COLO668 (cell line): ENCODE measurements at regions not wholly inside any gene's neighbourhood (a gene's known extent, or its start where the extent isn't known, plus 50 kb on each side); places are given as distances from the start of the nearest gene placed in this dataset.
A peak's percentile ranks its signal among the peaks of the same experiment; 100 is the strongest.

Experiments used
- DNase-seq: peaks from one replicate; lab custom pipeline; 2025; ENCODE audit not compliant: unreplicated experiment; lab: John Stamatoyannopoulos, UW

- peak; percentile 21 for DNase-seq
Measured at GRCh38 chr14:95413289-95414215, 93.8 kb upstream of the CLMN start.

- no peak for DNase-seq
Measured at GRCh38 chr14:95410838-95411237, 91.1 kb upstream of the CLMN start.

GRCh38 chr14:95409477-95410272 lies 90.0 kb upstream of the CLMN start:
- DNase-seq, result no peak

- DNase-seq, result no peak
Measured at GRCh38 chr14:95408731-95409476, 89.2 kb upstream of the CLMN start.

- no peak for DNase-seq
Measured at GRCh38 chr14:95407354-95407753, 87.6 kb upstream of the CLMN start.

- no peak for DNase-seq
Measured at GRCh38 chr14:95406756-95407277, 87.1 kb upstream of the CLMN start.

GRCh38 chr14:95404583-95404982 lies 84.9 kb upstream of the CLMN start:
- DNase-seq, result no peak

GRCh38 chr14:95402578-95402977 lies 82.9 kb upstream of the CLMN start:
- no peak for DNase-seq

- no peak for DNase-seq
Measured at GRCh38 chr14:95402176-95402575, 82.5 kb upstream of the CLMN start.

GRCh38 chr14:95398630-95399547 lies 79.2 kb upstream of the CLMN start:
- DNase-seq, result no peak

- DNase-seq, result no peak
Measured at GRCh38 chr14:95397325-95397724, 77.6 kb upstream of the CLMN start.

GRCh38 chr14:95396221-95396620 lies 76.5 kb upstream of the CLMN start:
- DNase-seq, result no peak

- no peak for DNase-seq
Measured at GRCh38 chr14:95395098-95395737, 75.5 kb upstream of the CLMN start.

- DNase-seq, result no peak
Measured at GRCh38 chr14:95394297-95395097, 74.8 kb upstream of the CLMN start.

GRCh38 chr14:95392841-95393240 lies 73.1 kb upstream of the CLMN start:
- DNase-seq, result no peak

GRCh38 chr14:95391331-95391730 lies 71.6 kb upstream of the CLMN start:
- DNase-seq, result no peak

GRCh38 chr14:95389471-95390011 lies 69.8 kb upstream of the CLMN start:
- DNase-seq, result no peak

- DNase-seq, result no peak
Measured at GRCh38 chr14:95388699-95389098, 69.0 kb upstream of the CLMN start.
